SIG-M5 treated with dmso at 0.1 percent for 504 hours (cell line): ENCODE measurements at regions not wholly inside any gene's neighbourhood (a gene's known extent, or its start where the extent isn't known, plus 50 kb on each side); places are given as distances from the start of the nearest gene placed in this dataset.
"Not testable (repeated sequence)": the region's sequence is repeated elsewhere in the genome, so short reads cannot be mapped to it uniquely, and the experiment has no call there.

Source experiments
- DNase-seq: peaks from one replicate; lab custom pipeline; 2025; ENCODE audit not compliant: unreplicated experiment; lab: John Stamatoyannopoulos, UW

DNA sequence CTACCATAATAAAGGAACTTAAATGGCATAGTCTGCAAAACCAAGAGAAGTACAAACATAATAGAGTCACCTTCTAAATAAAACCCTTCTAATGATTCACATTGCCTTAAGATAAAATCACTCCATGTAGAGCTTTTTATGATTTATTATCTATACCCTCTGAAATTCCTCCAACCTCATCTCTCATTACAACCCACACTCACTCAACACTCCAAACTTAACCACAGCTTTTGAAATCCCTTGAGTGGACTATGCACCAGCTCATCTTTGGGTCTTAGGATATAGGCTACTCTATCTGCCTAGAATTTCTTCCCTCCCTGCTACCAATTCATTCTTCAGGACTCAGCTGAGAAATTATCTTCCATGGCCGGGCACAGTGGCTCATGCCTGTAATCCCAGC is 122.5 kb downstream of the CETN3 start:
- no peak for DNase-seq

DNA sequence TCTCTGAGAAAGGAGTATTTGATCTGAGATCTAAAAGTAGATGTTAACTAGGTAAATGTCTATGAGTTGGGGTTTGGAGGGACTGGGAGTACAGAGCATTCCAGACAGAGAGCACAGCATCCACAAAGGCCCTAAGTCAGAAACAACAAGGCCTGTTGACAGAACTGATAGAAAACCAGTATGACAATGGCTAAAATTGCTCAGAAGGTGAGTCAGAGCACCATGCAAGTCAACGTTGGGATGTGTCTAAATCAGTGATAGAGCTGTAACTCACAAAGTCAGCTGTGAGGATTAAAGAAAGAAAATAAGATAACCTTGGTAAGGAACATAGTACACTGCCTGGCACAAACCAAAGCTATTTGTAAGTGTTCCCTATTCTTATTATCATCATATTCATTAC is 124.0 kb downstream of the CETN3 start:
- no peak for DNase-seq

DNA sequence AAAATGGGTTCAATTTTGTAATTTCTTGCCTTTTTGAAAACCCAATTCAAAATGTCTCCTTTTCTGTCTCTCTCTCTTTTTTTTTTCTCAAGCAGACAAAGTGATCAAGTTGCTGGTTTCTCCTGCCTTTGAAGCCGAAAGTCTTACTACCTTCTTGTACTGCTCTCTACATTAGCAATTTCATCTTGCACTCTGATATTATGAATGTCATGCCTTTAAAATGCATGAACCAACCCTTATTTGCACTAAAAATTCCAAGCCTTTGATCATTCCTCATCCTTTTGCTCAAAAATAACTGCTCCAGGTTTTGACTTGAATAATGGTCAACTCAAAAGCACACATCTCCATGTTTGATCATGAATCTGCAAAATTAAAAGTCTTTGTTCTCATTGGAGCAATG is 125.2 kb downstream of the CETN3 start:
- no peak for DNase-seq

DNA sequence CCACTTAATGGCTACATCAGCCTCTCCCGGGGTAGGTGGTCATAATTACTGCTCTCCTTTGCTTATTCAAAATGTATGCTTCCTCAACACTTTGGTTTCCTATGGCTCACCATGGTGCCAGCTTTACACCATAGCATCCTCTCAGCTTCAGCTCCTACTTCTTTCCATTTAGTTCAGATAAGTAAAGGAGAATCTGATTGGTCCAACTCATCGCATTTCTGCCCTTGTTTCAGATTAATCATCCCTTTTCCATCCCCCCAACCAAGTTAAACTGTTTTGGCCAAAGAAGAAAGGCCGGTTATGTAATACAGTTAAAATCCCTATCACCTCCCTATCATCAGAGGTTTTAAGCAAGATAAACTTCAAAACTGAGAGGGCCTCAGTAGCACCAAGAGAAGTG is 130.5 kb downstream of the CETN3 start:
- DNase-seq, result no peak

DNA sequence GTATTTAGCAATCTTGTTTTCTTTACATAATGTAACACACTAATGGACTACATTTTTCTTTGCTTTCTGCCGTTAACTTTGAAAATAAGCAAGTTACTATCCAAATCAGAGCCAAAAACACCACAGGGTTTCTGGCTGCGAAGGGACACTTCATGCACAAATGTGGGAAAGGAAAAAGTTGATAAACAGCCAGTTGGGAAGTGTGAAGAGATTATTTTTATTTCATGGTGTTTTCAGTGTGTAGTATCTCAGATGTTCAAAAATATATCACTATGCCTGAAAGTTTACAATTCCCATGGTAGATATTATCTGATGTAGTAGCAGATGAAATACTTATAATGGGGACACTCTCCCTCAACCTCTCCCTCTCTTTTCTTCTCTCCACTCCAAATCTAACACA is 135.3 kb downstream of the CETN3 start:
- no peak for DNase-seq

GRCh38 chr5:90267646-90268045 is 141.9 kb downstream of the CETN3 start:
- no peak for DNase-seq

GRCh38 chr5:90265545-90265857 is 144.1 kb downstream of the CETN3 start:
- no peak for DNase-seq

GRCh38 chr5:90264689-90265544 is 144.6 kb downstream of the CETN3 start:
- peak; percentile 45 for DNase-seq

GRCh38 chr5:90263102-90263820 is 146.3 kb downstream of the CETN3 start:
- DNase-seq, result no peak

DNA sequence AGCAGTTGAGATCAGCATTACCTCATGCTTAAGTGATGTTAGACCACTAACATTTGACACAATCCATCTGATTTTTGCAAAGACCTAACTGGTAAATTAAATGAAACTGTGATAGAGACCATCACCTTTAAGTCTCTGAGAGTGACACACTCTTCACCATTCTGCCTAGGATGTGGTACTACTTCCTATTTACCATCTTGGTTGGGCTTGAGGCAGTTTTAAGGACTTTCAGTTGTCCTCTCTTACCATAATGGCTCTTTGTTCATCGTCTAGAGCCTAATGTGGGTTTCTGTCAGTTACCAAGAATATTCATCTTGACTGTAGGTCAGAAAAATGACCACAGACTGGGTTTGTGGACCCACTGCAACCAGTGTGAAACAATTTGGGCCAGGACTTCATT is 158.1 kb downstream of the CETN3 start:
- no peak for DNase-seq

DNA sequence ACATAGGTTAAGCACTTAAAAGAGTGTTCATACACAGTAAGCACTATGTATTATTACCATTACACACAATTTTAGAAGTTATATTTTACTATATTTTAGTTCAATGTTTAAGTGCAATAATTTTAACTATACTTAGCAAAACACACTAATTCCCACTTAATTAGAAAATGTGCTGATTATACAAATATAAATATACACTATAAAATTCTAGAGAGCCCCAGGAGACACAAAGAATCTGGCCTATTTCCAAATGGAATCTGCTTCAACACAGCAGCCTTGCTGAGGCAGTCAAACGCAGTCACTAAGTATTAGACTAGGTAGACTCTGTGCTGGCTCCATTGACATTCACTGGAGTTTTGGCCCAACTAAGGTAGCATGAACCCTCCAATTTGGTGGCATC is 160.9 kb downstream of the CETN3 start:
- DNase-seq, result no peak

DNA sequence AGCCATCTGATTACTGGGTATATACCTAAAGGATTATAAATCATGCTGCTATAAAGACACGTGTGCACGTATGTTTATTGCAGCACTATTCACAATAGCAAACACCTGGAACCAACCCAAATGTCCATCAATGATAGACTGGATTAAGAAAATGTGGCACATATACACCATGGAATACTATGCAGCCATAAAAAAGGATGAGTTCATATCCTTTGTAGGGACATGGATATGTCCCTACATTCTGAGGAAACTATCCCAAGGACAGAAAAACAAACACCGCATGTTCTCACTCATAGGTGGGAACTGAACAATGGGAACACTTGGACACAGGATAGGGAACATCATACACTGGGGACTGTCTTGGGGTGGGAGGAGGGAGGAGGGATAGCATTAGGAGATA is 165.7 kb downstream of the CETN3 start:
- DNase-seq, result not testable (repeated sequence)

- DNase-seq, result no peak
These were observed 176.1 kb downstream of the CETN3 start for GRCh38 chr5:90233476-90233875.

GRCh38 chr5:90231688-90232087 is 177.9 kb downstream of the CETN3 start:
- no peak for DNase-seq

GRCh38 chr5:90227683-90228082 is 181.9 kb downstream of the CETN3 start:
- DNase-seq, result no peak

- no peak for DNase-seq
These were observed 183.0 kb downstream of the CETN3 start for GRCh38 chr5:90226433-90227099.

- no peak for DNase-seq
These were observed 185.2 kb downstream of the CETN3 start for GRCh38 chr5:90224342-90224741.

- no peak for DNase-seq
These were observed 185.8 kb downstream of the CETN3 start for GRCh38 chr5:90223756-90224155.

- peak; percentile 20 for DNase-seq
These were observed 187.6 kb downstream of the CETN3 start for GRCh38 chr5:90221951-90222350.

DNA sequence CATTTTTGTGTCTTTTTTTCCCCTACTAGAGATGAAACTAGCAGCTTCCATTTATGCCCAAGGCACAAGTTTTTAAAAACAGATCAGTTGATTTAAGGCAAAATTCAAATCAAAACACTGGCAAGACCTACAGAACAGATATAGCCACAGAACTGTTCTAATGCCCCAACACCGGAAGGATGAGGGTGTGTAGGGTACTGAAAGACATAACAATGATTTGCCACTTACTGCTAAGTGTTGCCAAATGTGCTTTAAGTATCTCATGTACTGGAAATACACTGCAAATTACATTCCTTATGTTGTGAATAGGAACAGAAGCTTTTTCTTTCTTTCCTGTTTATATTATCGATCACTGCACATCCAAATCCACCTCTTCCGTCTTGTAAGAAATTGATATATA is 189.0 kb downstream of the CETN3 start:
- DNase-seq, result no peak

- no peak for DNase-seq
These were observed 194.6 kb downstream of the CETN3 start for GRCh38 chr5:90214991-90215390.

DNA sequence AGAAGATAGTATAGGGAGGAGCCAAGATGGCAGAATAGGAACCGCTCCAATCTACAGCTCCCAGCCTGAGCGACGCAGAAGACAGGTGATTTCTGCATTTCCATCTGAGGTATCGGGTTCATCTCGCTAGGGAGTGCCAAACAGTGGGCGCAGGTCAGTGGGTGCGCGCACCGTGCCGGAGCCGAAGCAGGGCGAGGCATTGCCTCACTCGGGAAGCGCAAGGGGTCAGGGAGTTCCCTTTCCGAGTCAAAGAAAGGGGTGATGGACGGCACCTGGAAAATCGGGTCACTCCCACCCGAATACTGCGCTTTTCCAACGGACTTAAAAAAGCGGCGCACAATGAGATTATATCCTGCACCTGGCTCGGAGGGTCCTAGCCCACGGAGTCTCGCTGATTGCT is 201.2 kb downstream of the CETN3 start:
- not testable (repeated sequence) for DNase-seq
